SW480 (cell line): ENCODE measurements at regions not wholly inside any gene's neighbourhood (a gene's known extent, or its start where the extent isn't known, plus 50 kb on each side); places are given as distances from the start of the nearest gene placed in this dataset.
"Not testable (repeated sequence)": the region's sequence is repeated elsewhere in the genome, so short reads cannot be mapped to it uniquely, and the experiment has no call there.

ENCODE experiments used
- DNase-seq: peaks from one replicate; pipeline ENCODE4 v3.0.0-alpha.2; 2016; ENCODE audit warnings: low spot score

DNA sequence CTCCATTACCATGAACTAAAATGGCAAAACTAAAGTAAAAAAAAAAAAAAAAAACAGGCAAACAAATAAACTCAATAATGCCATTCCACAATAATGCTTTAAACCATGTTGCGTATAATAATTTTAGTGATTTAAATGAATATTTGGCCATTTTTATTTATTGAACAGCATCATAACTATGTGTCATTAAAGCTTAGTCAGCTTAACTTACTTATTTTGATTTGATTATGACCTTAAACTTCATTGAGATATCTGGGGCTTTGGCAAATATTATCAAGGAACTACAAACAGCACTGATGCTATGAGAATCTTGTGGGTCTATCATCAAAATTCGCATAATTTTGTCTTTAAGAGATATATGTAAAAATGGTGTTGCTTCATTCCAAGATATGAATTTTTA is 1610.3 kb upstream of the NUDT12 start:
- no peak for DNase-seq

DNA sequence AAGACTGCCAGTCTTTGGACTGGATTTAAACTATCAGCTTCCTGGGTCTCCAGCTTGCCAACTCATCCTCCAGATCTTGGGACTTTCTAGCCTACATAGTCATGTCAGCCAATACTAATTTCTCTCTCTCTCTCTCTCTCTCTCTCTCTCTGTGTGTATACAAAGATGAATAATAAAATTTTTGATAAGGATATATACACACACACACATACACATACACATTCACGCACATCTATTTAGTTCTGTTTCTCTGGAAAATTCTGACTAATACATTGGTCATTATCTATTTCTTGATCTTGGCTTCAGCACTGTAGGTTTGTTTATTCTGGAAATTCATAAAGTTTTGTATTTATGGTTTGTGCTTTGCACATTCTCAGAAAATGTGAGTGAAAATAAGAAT is 1606.2 kb upstream of the NUDT12 start:
- DNase-seq = no peak

DNA sequence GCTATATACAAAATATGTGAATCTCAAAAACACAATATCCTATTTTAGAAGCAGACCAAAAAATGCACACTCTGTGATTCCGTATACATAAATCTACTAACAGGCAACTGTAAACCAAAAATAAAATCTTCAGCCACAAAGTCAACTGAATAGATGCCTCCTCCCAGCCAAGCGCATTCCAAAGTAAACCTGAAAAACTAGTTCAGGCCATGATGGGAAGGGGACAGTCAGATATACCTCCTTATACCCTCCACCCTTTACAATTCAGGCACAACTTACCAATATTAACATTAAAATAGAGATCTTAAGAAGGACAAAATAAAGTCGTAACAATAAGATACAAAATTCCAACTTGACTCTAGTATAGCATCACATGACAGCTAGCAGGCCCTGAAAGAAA is 1604.5 kb upstream of the NUDT12 start:
- no peak for DNase-seq

DNA sequence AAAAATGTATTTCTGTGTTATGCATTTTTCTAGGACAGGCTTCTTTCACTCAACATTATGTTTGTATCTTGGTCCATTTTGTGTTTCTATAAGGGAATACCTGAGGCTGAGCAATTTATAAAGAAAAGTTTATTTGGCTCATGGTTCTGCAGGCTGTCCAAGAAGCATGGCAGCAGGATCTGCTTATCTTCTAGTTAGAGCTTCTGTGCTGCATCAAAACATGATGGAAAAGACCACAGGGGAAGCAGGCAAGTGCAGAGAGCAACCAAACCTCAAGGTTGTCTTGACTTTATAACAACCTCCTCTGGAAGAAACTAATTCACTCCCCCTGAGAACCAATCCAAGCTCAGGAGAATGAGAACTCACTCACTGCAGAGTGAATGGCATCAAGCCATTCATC is 1601.0 kb upstream of the NUDT12 start:
- DNase-seq = no peak

DNA sequence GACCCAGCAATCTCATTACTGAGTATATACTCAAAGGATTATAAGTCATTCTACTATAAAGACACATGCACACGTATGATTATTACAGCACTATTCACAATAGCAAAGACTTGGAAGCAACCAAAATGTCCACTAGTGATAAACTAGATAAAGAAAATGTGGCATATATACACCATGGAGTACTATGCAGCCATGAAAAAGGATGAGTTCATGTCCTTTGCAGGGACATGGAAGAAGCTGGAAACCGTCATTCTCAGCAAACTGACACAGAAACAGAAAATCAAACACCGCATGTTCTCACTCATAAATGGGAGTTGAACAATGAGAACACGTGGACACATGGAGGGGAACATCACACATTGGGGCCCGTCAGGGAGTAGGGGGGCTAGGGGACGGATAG is 1600.0 kb upstream of the NUDT12 start:
- DNase-seq = not testable (repeated sequence)

DNA sequence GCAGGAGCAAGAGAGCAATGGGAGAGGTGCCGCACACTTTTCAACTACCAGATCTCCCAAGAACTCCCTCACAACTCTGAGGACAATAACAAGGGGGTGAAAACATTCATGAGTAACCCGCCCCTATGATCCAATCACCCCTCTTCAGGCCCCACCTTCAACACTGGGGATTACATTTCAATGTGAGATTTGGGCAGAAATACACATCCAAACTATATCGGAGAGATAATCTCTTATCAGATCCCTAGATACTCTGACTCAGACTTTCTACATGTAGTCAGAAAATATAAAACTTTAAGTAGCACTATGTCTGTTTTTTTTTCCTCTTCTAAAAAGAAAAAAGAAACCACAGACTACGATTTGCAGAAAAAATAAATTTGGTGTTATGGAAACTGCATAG is 1595.9 kb upstream of the NUDT12 start:
- no peak for DNase-seq

DNA sequence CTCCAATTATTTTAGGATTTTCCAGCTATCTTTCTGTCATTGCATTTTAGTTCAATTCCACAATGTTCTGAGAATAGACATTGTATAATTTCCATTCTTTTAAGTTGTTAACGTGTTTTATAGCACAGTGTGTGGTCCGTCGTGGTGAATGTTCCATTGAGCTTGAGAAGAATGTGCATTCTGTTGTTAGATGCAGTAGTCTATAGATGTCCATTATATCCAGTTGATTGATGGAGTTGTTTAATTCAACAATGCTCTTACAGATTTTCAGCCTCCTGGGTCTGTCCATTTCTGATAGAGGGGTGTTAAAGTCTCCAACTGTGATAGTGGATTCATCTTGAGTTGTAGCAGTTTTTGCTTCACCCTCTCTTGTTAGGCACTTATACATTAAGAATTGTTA is 1587.7 kb upstream of the NUDT12 start:
- no peak for DNase-seq

DNA sequence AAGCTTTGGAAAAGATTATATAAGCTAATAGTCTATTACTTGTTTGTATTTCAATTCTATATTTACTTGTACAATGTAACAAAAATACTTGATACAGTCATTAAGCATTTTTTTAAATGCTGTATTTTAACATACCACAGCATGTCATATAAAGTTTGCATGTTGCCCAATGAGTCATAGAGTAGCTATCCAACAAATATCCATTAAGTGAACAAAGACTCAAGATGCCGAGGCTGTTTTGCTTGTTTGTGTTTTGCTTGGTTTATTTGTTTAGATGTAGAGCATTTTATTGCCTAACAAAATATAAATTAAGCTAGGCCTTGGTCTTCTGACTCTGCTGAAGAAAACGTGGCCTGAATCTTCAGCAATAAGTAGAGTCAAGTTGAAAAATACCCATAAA is 1584.3 kb upstream of the NUDT12 start:
- no peak for DNase-seq

DNA sequence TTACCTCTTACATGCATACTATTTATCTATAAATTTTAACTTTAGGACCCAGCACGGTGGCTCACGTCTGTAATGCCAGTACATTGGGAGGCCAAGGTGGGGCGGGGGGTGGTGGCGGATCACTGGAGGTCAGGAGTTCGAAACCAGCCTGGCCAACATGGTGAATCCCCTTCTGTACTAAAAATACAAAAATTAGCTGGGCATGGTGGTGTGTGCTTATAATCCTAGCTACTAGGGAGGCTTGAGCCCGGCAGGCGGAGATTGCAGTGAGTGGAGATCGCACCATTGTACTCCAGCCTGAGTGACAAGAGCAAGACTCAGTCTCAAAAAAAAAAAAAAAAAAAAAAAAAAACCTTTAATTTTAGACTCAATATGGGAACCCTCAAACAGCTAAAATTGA is 1582.6 kb upstream of the NUDT12 start:
- DNase-seq = no peak

DNA sequence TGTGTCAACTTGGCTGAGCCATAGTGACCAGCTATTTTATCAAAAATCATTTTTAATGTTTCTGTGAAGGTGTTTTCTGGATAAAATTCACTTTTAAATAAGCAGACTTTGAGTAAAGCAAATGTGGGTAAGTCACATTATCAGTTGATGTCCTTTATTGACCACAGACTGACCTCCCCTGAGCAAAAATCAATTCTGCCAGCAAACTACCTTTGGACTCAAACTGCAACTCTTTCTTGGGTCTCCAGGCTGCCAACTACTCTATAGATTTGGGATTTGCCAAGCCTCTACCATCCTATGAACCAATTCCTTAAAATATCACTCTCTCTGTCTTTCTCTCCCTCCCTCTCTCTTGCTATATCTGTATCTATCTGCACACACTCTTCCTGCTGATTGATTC is 1571.7 kb upstream of the NUDT12 start:
- no peak for DNase-seq

DNA sequence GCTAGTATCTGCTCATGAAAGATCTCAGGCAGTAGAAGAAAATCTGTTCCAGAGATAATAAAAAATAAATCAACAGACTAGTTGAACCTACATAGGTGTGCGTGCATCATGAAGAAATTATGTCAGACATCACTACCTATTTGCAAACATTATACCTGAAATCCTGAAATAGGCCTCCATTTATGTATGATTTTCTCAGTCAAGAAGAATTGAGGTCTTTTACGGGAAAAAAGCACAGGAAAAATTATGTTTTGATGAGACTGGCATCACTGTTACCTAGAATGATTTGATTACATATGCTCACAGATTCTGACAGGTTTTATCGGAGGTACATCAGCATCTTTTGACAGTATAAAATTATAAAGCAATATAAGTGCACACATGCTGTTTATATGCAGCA is 1570.5 kb upstream of the NUDT12 start:
- no peak for DNase-seq

DNA sequence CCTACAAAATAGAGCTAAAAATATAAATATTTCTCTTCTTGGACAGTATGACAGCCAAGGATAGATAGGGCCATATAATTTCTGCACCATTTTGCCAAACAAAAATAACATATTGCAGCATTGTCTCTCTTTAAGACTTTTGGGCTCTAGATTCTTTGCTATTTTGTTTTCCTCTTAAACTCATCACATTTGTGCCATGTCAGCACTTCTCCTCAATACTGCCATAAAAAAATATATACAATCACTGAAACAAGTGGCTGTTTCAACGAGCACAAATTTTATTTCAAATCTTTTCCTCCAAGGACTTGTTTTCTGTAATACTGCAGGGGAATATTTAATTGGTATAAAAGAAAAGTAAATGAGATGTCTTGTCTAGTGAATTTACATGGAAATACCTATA is 1570.0 kb upstream of the NUDT12 start:
- no peak for DNase-seq

DNA sequence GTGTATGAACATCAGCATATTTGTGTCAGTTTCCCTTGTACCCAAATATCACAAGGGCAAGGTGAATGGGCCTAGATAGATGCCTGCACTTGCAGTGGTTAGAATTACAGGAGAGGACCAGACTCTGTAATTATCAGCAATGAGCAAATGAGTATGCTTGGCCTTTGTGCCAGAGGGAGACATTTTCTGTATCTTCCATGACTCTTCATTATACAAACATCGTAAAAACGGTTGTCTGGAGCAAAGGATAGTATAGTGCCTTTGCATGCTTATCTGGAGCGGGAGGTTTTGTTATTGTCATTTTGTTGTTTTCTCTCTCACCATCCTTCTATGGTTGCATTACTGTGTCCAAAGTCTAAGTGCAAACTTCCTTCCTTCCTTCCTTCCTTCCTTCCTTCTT is 1568.5 kb upstream of the NUDT12 start:
- no peak for DNase-seq

DNA sequence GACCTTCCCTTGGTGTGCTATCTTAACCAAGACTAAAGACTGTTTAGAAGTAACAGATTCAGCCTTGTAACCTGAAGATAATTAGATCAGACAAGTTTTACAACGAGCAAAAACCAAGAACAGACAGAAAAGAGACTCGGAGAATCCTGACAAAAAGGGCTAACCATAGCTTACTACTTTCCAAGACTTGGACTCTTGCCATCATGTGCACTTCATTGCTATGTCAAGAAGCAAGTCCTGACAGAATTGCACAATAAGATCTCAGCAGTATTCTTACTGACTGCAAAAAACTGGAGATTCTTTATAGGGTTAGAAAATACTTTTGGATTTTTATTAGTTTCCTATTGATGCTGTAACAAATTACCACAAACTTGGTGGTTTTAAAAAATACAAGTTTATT is 1539.0 kb upstream of the NUDT12 start:
- no peak for DNase-seq

DNA sequence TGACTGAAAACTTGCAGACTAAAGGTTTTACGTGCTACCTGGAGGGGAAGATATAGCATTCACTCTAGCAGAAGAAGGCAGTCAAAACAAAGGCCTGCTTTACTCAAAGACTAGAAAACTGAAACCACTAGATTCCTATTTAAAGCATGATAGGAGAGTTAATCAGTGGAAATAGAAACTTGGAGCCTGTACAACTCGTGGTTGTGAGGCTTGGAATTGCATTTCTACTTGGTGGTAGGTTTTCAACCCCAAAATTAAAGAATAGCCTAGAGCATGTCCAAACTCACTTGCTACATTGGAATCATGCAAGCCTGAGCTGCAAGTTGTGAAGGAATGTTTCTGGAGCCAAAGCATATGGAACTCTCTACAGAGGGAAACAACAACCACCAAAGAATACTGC is 1526.4 kb upstream of the NUDT12 start:
- no peak for DNase-seq

DNA sequence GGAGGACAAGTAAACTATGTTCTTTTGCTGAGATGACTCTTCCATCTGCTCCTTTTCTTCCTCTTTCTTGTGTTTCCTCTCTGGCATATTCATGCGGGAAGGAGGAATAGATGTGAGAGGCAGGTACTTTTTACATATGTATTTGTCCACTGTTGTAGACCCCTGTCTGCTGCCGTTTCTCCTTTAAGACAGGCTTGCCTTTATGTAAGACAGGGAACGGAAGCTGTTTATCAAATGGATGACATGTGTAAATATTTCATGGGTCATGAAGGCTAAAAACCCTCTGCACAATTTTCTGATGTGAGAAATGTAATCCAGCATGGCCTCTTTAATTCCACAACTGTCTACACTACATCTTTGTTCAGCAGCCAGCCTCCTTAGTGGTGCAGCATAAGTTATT is 1525.5 kb upstream of the NUDT12 start:
- DNase-seq = no peak

DNA sequence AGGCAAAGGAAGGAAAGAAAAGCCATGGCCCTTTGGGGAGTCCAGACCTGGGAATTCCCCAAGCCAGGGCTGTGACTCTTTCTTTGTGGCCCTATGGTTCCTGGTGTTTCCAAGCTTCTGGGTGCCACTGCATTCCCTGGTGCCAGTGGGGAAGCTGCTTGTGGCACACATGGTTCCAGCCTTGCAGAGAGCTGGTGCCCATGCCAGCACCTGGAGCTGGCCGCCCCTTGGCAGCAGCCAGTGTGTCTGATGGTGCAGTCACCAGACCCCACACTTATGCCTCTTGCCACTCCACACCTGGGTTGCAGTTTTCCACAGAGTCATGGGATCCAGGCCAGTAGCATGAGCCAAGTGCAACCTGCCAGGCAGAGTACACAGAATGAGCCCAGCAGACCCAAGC is 1495.3 kb upstream of the NUDT12 start:
- no peak for DNase-seq

DNA sequence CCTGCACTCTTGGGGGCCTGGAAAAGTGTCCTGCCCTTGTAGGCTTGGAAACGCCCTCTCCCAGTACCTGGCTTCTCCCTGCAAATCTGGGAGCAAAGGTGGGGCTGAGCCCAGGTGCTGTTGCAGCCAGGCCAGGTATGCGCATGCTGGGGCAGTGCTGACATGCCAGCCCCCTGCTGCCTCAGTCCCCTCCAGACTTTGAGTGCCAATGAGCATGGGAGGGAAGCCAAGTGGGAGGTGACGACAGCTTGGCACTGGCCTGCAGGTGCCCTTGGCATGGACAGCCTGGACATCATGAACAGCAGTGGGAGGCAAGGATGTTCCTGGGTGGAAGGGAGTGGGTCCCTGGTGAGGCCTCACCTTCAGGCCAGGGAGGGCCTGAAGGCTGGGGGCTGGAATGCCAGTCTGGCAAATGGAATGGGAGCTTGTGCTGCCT is 1494.4 kb upstream of the NUDT12 start:
- DNase-seq = no peak

DNA sequence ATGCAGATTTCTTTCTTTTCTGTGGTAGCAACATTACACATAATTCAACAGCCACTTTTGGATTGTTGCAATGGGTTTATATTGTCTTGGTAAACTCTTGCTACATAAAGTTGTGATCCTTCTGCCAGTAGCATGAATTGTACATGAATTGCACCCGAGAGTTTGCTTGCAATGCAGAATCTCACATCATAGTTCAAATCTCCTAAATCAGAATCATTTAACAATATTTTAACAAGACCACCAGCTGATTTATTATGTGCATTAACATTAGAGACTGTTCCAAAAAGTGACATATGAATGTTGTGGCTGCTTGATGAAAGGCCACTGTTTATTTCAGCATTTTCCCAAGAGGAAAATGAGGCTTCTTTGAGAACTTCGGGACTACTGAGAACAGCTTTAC is 1491.8 kb upstream of the NUDT12 start:
- no peak for DNase-seq

DNA sequence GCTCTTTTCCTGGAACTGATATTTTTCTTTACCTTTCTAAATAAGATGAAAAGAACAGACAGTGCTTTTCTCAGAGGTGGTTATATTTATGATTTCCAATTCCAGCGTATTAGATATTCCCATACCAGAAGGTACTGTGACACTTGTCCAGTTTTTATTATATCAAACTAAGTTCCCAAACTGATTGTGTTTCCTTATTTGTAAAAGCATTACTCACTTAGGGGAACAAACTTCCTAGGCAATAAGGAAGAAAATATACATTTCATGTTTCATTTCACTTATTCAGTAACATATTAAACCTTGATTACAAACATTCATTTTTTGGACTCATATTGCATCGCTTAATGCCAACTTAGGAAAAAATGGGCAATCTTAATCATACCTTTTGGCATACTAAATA is 1480.0 kb upstream of the NUDT12 start:
- no peak for DNase-seq

DNA sequence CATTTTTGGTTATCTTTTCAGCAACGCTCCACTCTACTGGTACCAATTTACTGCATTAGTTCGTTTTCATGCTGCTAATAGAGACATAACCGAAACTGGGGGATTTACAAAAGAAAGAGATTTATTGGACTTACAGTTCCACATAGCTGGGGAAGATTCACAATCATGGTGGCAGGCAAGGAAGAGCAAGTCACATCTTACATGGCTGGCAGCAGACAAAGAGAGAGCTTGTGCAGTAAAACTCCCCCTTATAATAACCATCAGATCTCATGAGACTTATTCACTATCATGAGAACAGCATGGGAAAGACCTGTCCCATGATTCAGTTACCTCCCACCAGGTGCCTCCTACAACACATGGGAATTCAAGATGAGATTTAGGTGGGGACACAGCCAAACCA is 1474.2 kb upstream of the NUDT12 start:
- not testable (repeated sequence) for DNase-seq

DNA sequence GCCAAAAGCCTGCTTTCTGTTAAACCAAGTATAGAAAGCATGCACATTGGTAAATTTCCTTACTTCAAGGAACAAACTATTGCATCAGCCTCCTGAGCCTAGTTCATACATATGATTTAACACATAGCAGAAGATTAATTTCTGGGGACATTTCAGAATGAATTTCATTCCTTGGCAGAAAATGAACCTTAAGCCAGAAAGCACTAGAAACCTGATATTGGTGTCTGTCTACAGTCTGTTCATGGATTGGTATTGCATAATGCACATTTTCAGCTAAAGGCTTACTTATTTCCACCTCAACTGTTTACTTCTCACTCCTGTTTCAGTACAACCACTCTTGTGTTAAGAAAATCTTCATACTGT is 1471.8 kb upstream of the NUDT12 start:
- no peak for DNase-seq

DNA sequence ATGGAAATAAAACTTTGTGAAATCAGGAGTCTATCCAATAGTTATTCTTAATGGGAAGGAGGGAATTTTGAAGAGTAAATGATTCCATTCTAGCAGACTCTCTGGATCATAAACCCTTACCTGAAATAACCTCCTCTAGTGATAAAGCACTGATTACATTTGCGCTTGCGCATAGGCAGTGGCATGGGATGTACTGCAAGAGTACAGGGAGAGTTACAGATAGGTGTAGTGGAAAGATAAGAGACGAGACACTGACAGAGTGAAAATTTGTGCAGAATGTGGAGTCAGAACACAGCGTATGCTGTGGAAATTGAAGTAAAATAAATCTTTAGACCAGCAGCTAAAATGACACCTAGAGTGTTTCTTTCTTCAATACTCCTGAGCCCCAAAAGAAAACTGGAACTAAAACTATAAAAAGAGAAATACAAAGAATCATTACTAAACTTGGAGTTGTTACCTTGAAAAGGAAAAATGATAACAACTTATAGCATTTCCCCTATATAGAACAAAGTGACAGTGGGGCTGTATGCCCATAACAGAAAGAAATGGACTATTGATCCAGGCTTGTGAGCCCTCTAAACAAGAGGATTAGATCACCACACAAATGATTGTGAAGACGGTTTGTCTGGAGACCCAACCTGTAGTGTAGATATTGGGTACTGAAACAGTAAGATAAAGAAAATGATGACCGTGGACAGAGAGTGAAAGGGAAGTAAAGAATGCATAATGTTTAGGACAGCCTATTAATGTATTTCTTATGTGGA is 1471.2 kb upstream of the NUDT12 start:
- no peak for DNase-seq

DNA sequence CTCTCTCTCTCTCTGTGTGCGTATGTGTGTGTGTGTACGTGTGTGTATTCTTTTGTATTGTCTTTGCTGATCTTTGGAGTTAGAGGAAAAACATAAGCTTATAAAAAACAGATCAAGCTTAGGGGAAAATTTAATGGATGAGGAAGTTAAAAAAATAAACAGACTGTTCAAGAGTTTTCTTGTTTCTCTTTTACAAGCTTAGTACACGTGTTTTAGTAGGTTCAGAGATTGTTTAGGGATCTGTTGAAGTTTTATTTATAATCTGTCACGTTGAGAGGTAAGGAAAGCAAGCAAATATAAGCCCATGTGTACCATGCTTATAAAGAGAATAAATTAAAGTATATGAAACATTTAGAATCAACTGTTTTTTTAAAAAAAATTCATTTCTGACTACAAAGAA is 1470.3 kb upstream of the NUDT12 start:
- no peak for DNase-seq

DNA sequence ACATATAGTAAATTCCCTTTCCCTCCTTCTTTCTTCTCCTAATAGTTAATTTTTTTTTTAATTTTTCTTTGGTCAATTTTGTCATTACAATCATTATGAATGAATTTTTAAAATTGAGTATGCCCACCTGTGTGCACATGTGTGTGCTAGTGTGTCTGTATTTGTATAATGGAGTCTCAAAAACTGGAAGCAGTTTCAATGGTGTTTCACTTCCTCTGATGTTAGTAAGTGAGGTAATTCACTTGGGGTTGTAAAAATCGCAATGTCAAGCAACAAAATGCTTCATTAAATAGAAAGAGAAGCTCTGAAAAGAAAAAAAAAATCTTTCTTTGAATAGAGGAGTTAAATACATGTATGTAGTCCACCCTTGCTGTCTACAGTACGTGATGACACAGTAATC is 1467.6 kb upstream of the NUDT12 start:
- no peak for DNase-seq
